NB4 (cell line): ENCODE measurements at regions not wholly inside any gene's neighbourhood (a gene's known extent, or its start where the extent isn't known, plus 50 kb on each side); places are given as distances from the start of the nearest gene placed in this dataset.

Source experiments
- DNase-seq: peaks from one replicate; pipeline ENCODE4 v3.0.0; 2010; ENCODE audit warnings: low read depth
- H3K4me3 ChIP-seq: one replicate; pipeline ENCODE4 v1.5.1; 2011; ENCODE audit warnings: mild to moderate bottlenecking, low read depth, low read length, moderate library complexity
- MAX ChIP-seq: IDR thresholded peaks from 2 replicates; pipeline ENCODE4 v1.6.1; 2011; ENCODE audit warnings: low read depth, low read length
- MYC ChIP-seq: IDR thresholded peaks from 2 replicates; pipeline ENCODE4 v1.6.1; 2011; ENCODE audit warnings: low read depth, low read length
- POLR2A ChIP-seq: IDR thresholded peaks from 2 replicates; pipeline ENCODE4 v1.6.1; 2011; ENCODE audit warnings: mild to moderate bottlenecking; ENCODE audit not compliant: insufficient read length; ENCODE audit errors: extremely low read depth
- TF ChIP-seq, protein P1 (sequence below): IDR thresholded peaks from one replicate; pipeline ENCODE4 v1.5.1; 2012; ENCODE audit warnings: low read depth, low read length

GRCh38 chr12:23014749-23015148 is 389.8 kb downstream of the ETNK1 start:
- TF ChIP-seq, protein P1, sequence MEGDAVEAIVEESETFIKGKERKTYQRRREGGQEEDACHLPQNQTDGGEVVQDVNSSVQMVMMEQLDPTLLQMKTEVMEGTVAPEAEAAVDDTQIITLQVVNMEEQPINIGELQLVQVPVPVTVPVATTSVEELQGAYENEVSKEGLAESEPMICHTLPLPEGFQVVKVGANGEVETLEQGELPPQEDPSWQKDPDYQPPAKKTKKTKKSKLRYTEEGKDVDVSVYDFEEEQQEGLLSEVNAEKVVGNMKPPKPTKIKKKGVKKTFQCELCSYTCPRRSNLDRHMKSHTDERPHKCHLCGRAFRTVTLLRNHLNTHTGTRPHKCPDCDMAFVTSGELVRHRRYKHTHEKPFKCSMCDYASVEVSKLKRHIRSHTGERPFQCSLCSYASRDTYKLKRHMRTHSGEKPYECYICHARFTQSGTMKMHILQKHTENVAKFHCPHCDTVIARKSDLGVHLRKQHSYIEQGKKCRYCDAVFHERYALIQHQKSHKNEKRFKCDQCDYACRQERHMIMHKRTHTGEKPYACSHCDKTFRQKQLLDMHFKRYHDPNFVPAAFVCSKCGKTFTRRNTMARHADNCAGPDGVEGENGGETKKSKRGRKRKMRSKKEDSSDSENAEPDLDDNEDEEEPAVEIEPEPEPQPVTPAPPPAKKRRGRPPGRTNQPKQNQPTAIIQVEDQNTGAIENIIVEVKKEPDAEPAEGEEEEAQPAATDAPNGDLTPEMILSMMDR, result no peak
- TF ChIP-seq MAX (no peak), POLR2A (no peak), MYC (no peak)
- no peak for DNase-seq
- no peak overlapping the region for H3K4me3 ChIP-seq

DNA sequence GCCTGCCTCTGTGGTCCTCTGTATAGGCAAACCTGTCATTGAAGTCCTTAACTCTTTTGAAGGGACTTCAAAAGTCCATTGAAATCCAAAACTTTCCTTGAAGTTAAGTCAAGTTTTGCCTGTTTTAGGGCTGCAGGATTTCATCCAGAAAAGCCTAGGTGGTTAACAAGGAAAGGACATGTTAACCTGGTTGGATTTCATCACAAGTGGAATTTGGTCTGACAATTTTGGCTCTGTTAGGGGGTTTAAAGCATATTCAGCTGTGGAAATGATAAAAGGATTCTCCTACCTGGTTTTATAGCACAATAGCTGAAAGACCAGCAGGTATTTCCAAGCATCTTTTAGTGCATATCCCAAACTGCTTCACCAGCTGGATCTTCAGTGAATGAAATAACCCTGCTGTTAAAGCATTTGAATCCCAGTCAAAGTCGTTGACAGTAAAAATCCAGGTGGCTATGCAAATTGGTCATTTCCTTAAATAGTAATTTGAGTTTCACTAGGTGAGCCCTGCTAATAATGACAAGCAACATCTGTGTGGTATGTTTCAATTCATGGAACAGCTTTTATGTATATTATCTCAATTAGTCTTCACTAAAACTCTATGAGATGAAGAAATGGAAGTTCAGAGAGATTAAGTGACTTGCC is 400.5 kb downstream of the ETNK1 start:
- no peak overlapping the region for H3K4me3 ChIP-seq
- no peak for TF ChIP-seq MYC
- no peak for DNase-seq

DNA sequence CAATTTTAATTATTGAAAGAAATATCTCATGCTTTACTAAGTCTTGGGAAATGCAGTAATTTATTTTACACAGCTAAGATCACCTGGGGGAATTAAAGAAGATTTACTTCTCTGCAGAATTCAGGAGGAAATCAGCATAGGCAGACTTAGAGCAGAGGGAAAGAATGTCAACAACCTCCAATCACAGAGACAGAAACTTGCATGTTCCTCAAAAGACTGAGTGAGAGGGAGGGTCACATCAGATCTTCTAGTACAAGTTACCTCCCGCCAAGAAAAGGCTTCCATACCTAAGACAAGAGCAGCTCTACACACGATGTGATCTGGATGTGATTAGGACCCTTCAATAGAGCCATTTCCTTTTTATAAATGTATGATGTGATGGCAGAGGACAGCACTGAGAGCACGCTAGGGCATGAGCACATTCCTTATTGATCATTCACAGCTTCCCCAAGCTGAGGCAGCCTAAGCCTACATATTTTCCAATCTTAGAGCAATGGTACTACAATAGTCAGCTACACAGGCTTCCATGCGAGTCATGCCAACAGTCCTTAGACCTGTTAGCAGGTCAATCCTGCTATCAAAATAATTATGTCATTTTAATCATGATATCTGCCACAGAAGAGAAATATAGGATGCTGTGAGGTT is 403.3 kb downstream of the ETNK1 start:
- TF ChIP-seq POLR2A, result no peak
- TF ChIP-seq MAX, result no peak
- TF ChIP-seq MYC, result no peak
- TF ChIP-seq, protein P1, result no peak
- no peak for DNase-seq
- H3K4me3 ChIP-seq, result no peak overlapping the region

DNA sequence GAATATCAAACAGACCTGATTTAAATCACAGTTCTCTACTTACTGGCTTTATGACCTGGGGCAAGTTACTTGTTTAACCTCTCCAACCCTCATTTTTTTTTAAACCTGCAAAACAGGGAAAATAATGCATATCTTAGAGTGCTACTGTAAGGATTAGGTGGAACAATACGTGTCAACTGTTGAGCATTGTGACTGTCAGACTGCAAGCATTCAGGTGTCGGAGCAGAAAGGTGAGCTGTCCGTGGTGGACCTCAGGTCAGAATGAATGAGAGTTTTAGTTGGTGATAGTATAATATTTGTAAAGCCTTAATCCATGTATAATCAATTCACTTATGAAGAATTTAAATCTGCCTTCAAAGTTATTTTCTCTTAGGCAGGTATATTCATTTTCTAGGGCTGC is 404.2 kb downstream of the ETNK1 start:
- no peak for DNase-seq
- H3K4me3 ChIP-seq, result no peak overlapping the region
- TF ChIP-seq POLR2A (no peak), MAX (no peak), MYC (no peak)
- TF ChIP-seq, protein P1, result no peak

DNA sequence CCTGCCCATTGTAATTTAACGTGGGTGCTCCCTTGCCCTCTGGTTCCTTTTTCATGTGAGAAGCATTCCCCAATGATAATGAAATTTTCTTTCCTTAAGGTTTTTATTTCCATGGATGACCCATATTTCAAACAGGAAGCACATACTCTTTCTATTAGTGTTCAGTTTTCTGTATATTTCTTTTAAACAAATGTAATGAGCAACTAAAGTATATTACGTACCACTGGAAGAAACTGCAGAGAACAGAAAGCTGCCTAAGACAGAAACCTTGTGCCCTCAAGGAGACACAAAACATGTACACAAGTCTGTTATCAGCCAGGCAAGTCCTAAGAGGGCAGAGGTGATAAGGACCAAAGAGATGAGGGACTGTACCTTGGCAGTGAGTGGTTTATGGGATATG is 414.9 kb downstream of the ETNK1 start:
- no peak for DNase-seq
- H3K4me3 ChIP-seq, result no peak overlapping the region
- TF ChIP-seq POLR2A (no peak), MYC (no peak), MAX (no peak)
- TF ChIP-seq, protein P1, result no peak

DNA sequence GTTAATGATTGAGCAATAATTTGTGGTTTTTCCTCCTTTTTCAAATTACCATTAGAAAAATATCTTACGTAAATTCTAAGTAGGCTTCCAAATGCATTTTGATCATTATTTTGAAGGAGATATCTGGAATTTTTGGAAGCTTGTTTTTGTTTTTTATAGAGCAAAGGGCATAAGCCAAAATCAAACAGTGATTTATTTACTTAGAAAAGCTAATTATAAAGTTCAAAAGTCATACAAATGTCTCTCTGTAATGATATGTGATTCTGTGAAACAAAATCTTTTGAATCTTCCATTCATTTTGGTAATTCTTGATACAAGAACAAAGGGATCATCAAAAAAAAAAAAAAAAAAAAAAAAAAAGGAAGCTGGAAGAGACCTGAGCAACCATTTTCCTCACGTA is 416.8 kb downstream of the ETNK1 start:
- no peak for DNase-seq
- TF ChIP-seq, protein P1, result no peak
- TF ChIP-seq MYC (no peak), MAX (no peak), POLR2A (no peak)
- no peak overlapping the region for H3K4me3 ChIP-seq
